ENCODE measurements at regions not wholly inside any gene's neighbourhood (a gene's known extent, or its start where the extent isn't known, plus 50 kb on each side); places are given as distances from the start of the nearest gene placed in this dataset.

GRCh38 chr16:35386619-35387018 lies 1927.2 kb downstream of the TP53TG3F start:
- no peak for TF ChIP-seq EP300 (IDR thresholded peaks at IDR 0.05)
- no peak for TF ChIP-seq CTCF (IDR thresholded peaks at IDR 0.05)
